ENCODE measurements at regions not wholly inside any gene's neighbourhood (a gene's known extent, or its start where the extent isn't known, plus 50 kb on each side); places are given as distances from the start of the nearest gene placed in this dataset.
"Not testable (repeated sequence)": the region's sequence is repeated elsewhere in the genome, so short reads cannot be mapped to it uniquely, and the experiment has no call there.

DNA sequence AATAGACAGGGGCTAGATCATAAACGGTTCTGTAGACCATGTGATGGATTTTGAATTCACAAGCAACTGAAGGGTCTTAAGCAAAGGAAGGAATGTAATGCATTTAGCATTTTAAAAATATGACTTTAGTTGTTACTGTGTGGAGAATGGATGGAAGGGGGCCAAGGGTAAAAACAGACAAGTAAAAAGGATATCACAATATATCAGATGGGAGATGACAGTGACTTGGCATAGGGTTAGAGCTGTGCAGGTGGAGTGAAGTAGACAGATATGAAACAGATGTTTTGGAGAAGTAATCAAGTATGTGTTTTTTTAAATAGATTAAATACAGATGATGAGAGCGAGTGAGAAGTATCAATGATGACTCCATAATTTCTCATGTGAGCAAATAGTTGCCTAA, 1116.0 kb upstream of the TENM3 start:
- H3K27ac Mint-ChIP-seq (ENCODE audit: low read depth) = no peak overlapping the region
- DNase-seq (ENCODE audit: low spot score in 2 of 2) = no peak
- no peak for ATAC-seq (replicated peaks; ENCODE audit: extremely low read depth, poor library complexity, severe bottlenecking)
- H3K27me3 Mint-ChIP-seq = no peaks in the 10 kb centered on the region
- no peaks in the 10 kb centered on the region for H3K36me3 Mint-ChIP-seq (ENCODE audit: insufficient read depth)
- H3K4me1 Mint-ChIP-seq = no peaks in the 10 kb centered on the region
- H3K9me3 Mint-ChIP-seq = peaks cover 31% of the 10 kb centered on the region
- H3K4me3 Mint-ChIP-seq = no peak overlapping the region

DNA sequence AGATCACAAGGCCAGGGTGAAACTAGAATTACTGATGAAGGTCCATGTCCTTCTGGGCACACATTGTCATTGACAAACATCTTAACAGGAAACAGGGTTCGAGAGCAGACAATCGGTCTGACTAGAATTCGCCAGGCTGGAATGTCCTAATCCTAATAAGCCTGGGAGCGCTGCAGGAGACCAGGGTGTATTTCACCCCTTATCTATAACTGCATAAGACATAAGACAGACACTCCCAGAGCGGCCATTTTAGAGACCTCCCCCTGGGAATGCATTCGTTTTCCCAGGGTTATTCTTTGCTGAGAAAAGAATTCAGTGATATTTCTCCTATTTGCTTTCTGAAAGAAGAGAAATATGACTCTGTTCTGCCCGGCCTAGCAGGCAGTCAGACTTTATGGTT, 1112.9 kb upstream of the TENM3 start:
- ATAC-seq (replicated peaks; ENCODE audit: extremely low read depth, poor library complexity, severe bottlenecking); H3K27ac Mint-ChIP-seq (ENCODE audit: low read depth); H3K27me3 Mint-ChIP-seq; DNase-seq (ENCODE audit: low spot score in 2 of 2); H3K36me3 Mint-ChIP-seq (ENCODE audit: insufficient read depth); H3K4me1 Mint-ChIP-seq; H3K4me3 Mint-ChIP-seq: not testable (repeated sequence)
- H3K9me3 Mint-ChIP-seq = peaks cover 31% of the 10 kb centered on the region

DNA sequence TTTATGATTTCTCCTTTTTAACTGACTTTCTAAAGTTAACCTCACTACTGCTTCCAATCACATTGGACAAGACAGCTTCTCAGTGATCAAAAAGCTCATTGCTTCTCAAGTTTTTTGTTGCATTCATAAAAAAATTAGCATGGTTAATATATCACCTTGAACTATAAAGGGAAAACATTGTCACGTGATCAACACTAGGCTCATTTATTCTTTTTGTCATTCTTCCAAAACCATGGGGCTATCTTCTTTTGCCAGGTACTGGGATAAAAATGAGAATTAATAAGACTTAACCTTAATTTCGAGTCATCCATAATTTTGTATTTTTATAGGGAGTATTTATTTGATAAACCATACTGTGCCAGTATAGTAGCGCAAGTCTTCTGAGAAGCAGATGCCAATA, 1105.9 kb upstream of the TENM3 start:
- Mint-ChIP-seq H3K27ac (ENCODE audit: low read depth) (no peak overlapping the region), H3K27me3 (no peaks in the 10 kb centered on the region), H3K4me1 (no peaks in the 10 kb centered on the region), H3K36me3 (ENCODE audit: insufficient read depth) (no peaks in the 10 kb centered on the region), H3K4me3 (no peak overlapping the region), H3K9me3 (no peaks in the 10 kb centered on the region)
- no peak for DNase-seq (ENCODE audit: low spot score in 2 of 2)
- ATAC-seq (replicated peaks; ENCODE audit: extremely low read depth, poor library complexity, severe bottlenecking) = no peak

- no peak for DNase-seq (ENCODE audit: low spot score in 2 of 2)
- no peak overlapping the region for H3K4me3 Mint-ChIP-seq
- no peaks in the 10 kb centered on the region for H3K9me3 Mint-ChIP-seq
- H3K27me3 Mint-ChIP-seq = no peaks in the 10 kb centered on the region
- H3K4me1 Mint-ChIP-seq = no peaks in the 10 kb centered on the region
- no peak overlapping the region for H3K27ac Mint-ChIP-seq (ENCODE audit: low read depth)
- no peak for ATAC-seq (replicated peaks; ENCODE audit: extremely low read depth, poor library complexity, severe bottlenecking)
- H3K36me3 Mint-ChIP-seq (ENCODE audit: insufficient read depth) = no peaks in the 10 kb centered on the region
Measured at GRCh38 chr4:181138116-181138515, 1105.1 kb upstream of the TENM3 start.

DNA sequence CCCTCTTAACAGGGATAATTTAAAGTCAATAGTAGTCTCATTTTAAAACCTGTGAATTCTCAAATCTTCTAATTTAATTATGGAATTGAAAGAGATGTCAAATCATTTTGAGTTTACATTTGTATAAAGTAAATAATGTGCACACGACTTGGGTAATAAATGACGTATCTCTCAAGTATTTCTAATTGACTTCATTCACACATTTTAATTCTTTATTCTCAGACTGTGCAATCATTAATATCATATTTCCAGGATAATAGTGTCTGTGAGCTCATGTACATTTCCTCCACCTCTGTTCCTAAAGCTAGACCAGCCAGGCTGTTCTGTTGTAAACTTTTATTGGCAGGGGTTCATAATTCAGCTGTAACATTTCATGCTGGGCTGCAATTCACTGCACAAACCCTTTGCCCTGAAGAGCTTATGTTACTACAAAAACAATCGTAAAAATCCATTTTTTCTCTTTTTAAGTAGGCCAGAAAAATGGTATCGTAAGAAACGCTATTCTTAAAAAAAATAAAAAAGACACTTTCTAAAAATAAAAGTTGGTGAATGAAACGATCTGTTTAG, 1103.1 kb upstream of the TENM3 start:
- Mint-ChIP-seq H3K4me3 (no peak overlapping the region), H3K36me3 (ENCODE audit: insufficient read depth) (no peaks in the 10 kb centered on the region), H3K4me1 (no peaks in the 10 kb centered on the region), H3K27ac (ENCODE audit: low read depth) (no peak overlapping the region), H3K27me3 (no peaks in the 10 kb centered on the region), H3K9me3 (no peaks in the 10 kb centered on the region)
- no peak for ATAC-seq (replicated peaks; ENCODE audit: extremely low read depth, poor library complexity, severe bottlenecking)
- no peak for DNase-seq (ENCODE audit: low spot score in 2 of 2)

DNA sequence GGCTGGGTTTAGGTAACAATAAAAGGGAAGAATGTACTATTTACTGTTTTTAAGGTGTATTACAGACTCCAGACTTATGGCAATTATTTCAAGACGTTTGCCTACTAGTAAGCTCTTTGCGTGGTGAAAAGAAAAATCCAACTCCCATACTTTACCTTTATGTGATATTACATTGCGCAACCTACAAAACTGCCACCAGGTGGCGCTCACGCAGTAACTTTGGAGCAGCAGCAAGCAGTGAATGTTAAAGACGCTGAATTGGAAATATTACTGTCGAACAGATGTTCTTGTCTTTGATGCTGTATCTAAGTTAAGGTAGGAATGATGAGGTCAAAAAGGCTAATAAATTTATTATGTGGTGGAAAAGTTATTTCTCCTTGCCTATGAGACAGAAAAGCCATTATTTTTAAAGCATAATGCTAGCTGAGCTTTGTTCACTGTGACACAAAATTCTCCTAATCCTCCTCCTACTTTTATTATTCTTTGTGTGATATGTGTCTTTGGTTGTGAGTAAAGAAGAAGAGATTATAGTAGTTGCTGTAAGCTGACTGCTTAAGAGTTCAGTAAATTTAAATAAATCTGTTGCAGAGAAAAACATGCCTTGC, 1099.8 kb upstream of the TENM3 start:
- Mint-ChIP-seq H3K27me3 (no peaks in the 10 kb centered on the region), H3K4me3 (no peak overlapping the region), H3K36me3 (ENCODE audit: insufficient read depth) (no peaks in the 10 kb centered on the region), H3K9me3 (peaks cover 6% of the 10 kb centered on the region), H3K27ac (ENCODE audit: low read depth) (no peak overlapping the region), H3K4me1 (no peaks in the 10 kb centered on the region)
- ATAC-seq (replicated peaks; ENCODE audit: extremely low read depth, poor library complexity, severe bottlenecking) (no peak), DNase-seq (ENCODE audit: low spot score in 2 of 2) (peak; percentile 12 to 15)

- H3K27ac Mint-ChIP-seq (ENCODE audit: low read depth) = no peak overlapping the region
Measured at GRCh38 chr4:181146051-181146450, 1097.2 kb upstream of the TENM3 start.

GRCh38 chr4:181147416-181147951, 1095.7 kb upstream of the TENM3 start:
- Mint-ChIP-seq H3K9me3 (peaks cover 6% of the 10 kb centered on the region), H3K36me3 (ENCODE audit: insufficient read depth) (no peaks in the 10 kb centered on the region), H3K27ac (ENCODE audit: low read depth) (no peak overlapping the region), H3K27me3 (no peaks in the 10 kb centered on the region), H3K4me1 (no peaks in the 10 kb centered on the region), H3K4me3 (no peak overlapping the region)
- ATAC-seq (replicated peaks; ENCODE audit: extremely low read depth, poor library complexity, severe bottlenecking) (no peak), DNase-seq (ENCODE audit: low spot score in 2 of 2) (no peak)

More at GRCh38 chr4:181146051-181146450, 1097.2 kb upstream of the TENM3 start:
- Mint-ChIP-seq H3K4me1 (no peaks in the 10 kb centered on the region), H3K36me3 (ENCODE audit: insufficient read depth) (no peaks in the 10 kb centered on the region), H3K9me3 (peaks cover 6% of the 10 kb centered on the region), H3K27me3 (no peaks in the 10 kb centered on the region), H3K4me3 (no peak overlapping the region)
- DNase-seq (ENCODE audit: low spot score in 2 of 2) (no peak), ATAC-seq (replicated peaks; ENCODE audit: extremely low read depth, poor library complexity, severe bottlenecking) (no peak)

DNA sequence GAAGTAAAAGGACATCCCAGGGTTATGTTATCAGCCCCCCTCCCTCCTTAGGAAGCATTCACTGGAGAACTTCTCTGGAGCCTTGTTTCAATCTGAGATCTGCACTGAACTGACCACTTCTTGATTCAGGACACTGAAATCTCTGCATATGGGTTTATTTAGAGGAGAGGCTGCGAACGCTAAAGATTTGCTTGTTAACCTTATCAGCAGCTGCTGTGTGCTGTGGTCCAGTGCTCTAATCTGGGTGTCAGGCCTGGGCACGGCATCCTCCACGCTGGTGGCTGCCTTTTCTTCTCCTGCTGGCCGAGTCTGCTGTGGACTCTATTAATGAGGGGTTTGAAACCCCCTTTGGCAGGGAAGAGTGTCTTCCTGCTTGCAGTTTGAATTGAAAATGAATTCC, 1094.7 kb upstream of the TENM3 start:
- DNase-seq (ENCODE audit: low spot score in 2 of 2) = no peak
- H3K9me3 Mint-ChIP-seq = peaks cover 6% of the 10 kb centered on the region
- no peak overlapping the region for H3K27ac Mint-ChIP-seq (ENCODE audit: low read depth)
- ATAC-seq (replicated peaks; ENCODE audit: extremely low read depth, poor library complexity, severe bottlenecking) = no peak
- no peaks in the 10 kb centered on the region for H3K4me1 Mint-ChIP-seq
- H3K4me3 Mint-ChIP-seq = no peak overlapping the region
- H3K36me3 Mint-ChIP-seq (ENCODE audit: insufficient read depth) = no peaks in the 10 kb centered on the region
- H3K27me3 Mint-ChIP-seq = no peaks in the 10 kb centered on the region

DNA sequence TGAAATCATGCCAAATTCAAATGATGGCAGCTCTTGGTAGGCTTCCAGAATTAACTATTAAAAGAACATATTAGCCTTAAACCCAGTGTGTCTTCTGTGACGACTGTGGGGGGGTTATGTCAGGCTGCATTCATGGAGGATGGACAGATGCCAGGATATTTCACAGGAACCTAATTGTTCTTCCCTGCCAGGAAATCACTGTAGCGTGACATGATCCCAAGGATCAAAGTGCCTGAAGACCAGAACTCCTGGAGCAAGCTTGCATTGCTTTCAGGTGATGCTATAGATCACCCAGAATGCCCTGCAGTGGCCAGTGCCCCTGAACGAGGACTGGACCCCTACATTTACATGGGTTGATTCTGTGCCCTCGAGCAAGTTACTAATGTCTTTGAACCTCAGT, 1093.0 kb upstream of the TENM3 start:
- H3K4me3 Mint-ChIP-seq = no peak overlapping the region
- no peaks in the 10 kb centered on the region for H3K36me3 Mint-ChIP-seq (ENCODE audit: insufficient read depth)
- H3K9me3 Mint-ChIP-seq = peaks cover 19% of the 10 kb centered on the region
- H3K4me1 Mint-ChIP-seq = no peaks in the 10 kb centered on the region
- H3K27me3 Mint-ChIP-seq = no peaks in the 10 kb centered on the region
- DNase-seq (ENCODE audit: low spot score in 2 of 2) = no peak
- no peak overlapping the region for H3K27ac Mint-ChIP-seq (ENCODE audit: low read depth)
- no peak for ATAC-seq (replicated peaks; ENCODE audit: extremely low read depth, poor library complexity, severe bottlenecking)

DNA sequence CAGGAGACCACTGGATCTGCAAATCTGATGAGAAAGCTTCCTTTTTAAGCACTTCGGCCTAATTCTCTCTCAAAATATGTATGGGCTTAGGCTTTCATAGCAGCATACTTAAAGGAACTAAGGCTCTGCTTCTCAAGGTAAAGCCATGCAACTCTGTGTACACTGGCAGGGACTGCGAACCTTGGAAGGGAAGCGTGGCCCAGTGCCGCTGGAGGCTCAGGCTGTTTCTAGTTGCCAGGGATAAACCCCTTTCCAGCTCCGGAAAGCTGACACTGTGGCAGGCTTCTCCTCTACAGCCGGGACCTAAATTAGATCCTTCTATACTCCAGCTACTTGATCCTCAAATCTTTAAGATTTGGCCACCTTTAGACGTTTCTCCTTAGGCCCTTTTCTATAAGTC, 1091.3 kb upstream of the TENM3 start:
- no peaks in the 10 kb centered on the region for H3K36me3 Mint-ChIP-seq (ENCODE audit: insufficient read depth)

DNA sequence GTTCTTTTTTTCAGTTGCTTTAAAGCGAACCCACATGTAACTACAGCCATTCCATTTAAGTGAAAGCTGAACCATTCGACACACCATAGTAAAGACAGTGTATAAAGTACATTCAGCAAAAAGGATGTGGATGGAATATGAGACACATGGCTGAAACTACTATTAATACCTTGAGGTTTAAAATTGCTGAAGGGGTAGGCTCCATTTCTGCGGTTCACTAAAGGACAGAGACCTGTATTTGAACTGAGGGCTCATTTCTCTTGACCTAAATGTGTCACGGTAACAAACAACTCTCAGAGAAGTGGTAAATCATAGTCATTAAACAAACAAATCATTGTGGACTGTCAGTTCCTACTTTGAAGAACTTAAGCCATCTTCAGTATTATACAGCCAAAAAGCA, 1085.6 kb upstream of the TENM3 start:
- Mint-ChIP-seq H3K27me3 (no peaks in the 10 kb centered on the region), H3K9me3 (peaks cover 23% of the 10 kb centered on the region), H3K4me1 (no peaks in the 10 kb centered on the region), H3K4me3 (no peak overlapping the region), H3K36me3 (ENCODE audit: insufficient read depth) (no peaks in the 10 kb centered on the region), H3K27ac (ENCODE audit: low read depth) (no peak overlapping the region)
- no peak for DNase-seq (ENCODE audit: low spot score in 2 of 2)
- ATAC-seq (replicated peaks; ENCODE audit: extremely low read depth, poor library complexity, severe bottlenecking) = no peak

More for the DNA sequence above, 1091.3 kb upstream of the TENM3 start:
- Mint-ChIP-seq H3K27me3 (no peaks in the 10 kb centered on the region), H3K4me3 (no peak overlapping the region), H3K4me1 (no peaks in the 10 kb centered on the region), H3K9me3 (peaks cover 17% of the 10 kb centered on the region), H3K27ac (ENCODE audit: low read depth) (no peak overlapping the region)
- ATAC-seq (replicated peaks; ENCODE audit: extremely low read depth, poor library complexity, severe bottlenecking) = no peak
- no peak for DNase-seq (ENCODE audit: low spot score in 2 of 2)

DNA sequence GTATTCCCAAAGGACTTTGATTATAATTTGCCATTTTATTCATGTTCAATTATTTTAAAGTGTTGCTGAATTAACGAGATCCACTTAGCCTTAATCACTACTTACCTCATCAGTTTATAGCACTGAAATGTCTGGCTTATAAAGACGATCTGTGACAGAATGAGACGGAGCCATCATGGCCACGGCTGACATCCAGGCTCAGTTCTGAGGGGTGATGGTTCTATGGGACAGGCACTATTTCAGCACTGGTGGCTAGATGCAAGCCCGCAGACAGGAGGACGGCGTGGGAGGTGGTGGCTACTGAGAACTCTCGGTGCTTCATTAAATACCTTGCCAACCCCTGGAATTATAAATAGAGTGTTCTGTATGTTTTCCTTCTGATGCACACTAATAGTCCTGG, 1084.2 kb upstream of the TENM3 start:
- H3K4me1 Mint-ChIP-seq = no peaks in the 10 kb centered on the region
- ATAC-seq (replicated peaks; ENCODE audit: extremely low read depth, poor library complexity, severe bottlenecking) (no peak), DNase-seq (ENCODE audit: low spot score in 2 of 2) (no peak)
- no peak overlapping the region for H3K4me3 Mint-ChIP-seq
- no peaks in the 10 kb centered on the region for H3K36me3 Mint-ChIP-seq (ENCODE audit: insufficient read depth)
- H3K27ac Mint-ChIP-seq (ENCODE audit: low read depth) = no peak overlapping the region
- peaks cover 21% of the 10 kb centered on the region for H3K9me3 Mint-ChIP-seq
- no peaks in the 10 kb centered on the region for H3K27me3 Mint-ChIP-seq

Measured in central memory CD8-positive, alpha-beta T cell (primary cell).